CD4-positive, alpha-beta T cell treated with Interleukin-4 for 4 hours (primary cell): ENCODE measurements at regions not wholly inside any gene's neighbourhood (a gene's known extent, or its start where the extent isn't known, plus 50 kb on each side); places are given as distances from the start of the nearest gene placed in this dataset.
"Not testable (repeated sequence)": the region's sequence is repeated elsewhere in the genome, so short reads cannot be mapped to it uniquely, and the experiment has no call there.

Experiments
- DNase-seq: peaks from one replicate; pipeline ENCODE4 v3.0.0-alpha.2; 2020

- DNase-seq = no peak
Observed at GRCh38 chr2:191476901-191477300, 201.0 kb upstream of the NABP1 start.

- no peak for DNase-seq
Observed at GRCh38 chr2:191478799-191479679, 198.9 kb upstream of the NABP1 start.

DNA sequence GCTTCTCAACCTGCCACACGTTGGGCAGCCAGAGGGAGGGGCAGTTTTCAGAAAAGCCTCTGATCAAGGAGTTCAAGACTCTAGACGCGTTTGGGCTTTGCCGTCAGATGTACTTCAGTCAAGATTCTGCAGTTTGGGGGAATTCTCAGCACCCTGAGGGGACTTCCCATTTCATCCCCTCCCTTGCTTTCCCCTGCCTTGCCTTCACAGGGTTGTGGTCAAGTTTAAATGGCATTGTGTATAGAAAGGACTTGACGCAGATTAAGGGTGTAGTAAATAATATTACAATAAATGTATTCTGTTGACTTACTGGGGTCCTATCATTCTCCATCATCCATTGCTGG is 198.3 kb upstream of the NABP1 start:
- no peak for DNase-seq

GRCh38 chr2:191481305-191482070 is 196.4 kb upstream of the NABP1 start:
- DNase-seq = no peak

GRCh38 chr2:191483117-191483516 is 194.8 kb upstream of the NABP1 start:
- DNase-seq = no peak

- no peak for DNase-seq
Observed at GRCh38 chr2:191486584-191487320, 191.2 kb upstream of the NABP1 start.

DNA sequence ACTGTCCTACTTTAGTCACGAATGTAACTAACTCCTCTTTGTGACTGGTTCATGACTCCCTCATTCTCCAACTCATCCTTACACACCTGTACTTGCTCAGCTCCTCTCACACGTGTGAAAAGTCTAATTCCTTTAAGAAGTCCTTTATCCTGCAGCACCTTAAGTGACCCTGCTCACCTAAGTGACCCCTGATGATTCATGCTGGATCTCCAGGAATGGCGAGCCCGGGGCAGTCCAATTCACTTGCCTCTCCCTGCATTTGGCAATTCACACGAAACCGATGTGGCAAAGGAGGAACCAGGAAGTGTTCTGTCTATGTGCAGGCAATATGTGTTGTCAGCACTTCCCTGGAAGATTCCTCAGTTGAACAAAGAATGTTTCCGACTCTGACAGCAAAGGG is 189.8 kb upstream of the NABP1 start:
- DNase-seq = no peak

- no peak for DNase-seq
Observed at GRCh38 chr2:191489177-191489576, 188.8 kb upstream of the NABP1 start.

DNA sequence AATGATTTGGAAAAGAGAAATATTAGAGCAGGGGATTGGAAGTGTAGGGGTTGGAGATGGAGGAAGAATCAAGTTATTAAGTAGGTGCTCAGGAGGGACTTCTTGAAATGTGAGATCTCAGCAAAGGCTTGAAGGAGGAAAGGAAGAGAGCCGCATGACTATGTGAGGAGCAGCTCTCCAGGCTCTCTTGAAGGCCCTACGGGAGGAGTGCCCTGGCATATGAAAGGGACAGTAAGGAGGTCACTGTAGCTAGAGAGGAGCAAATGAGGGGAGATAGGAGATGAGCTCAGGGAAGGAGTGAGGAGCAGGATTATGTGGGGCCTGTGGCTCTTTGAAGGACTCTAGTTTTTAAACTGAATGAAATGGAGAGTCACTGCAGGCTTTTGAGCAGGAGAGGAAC is 181.1 kb upstream of the NABP1 start:
- DNase-seq = no peak

DNA sequence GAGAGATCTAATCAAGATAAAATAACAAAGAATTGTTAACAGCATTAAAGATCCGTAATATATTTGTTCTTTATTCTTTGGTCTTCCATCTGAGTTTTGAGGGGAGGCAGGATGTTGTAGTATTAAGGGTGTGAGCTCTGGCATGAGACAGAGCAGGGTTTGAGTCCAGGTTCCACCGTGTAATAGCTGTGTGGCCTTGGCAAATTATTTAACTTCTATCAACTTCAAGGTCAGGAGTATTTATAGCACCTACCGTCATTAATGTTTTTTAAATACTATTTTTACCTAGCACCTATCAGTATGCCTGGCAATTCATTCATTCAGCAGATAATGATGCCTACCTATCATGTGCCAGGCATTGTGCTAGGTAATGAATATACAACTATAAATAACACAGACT is 180.1 kb upstream of the NABP1 start:
- no peak for DNase-seq

DNA sequence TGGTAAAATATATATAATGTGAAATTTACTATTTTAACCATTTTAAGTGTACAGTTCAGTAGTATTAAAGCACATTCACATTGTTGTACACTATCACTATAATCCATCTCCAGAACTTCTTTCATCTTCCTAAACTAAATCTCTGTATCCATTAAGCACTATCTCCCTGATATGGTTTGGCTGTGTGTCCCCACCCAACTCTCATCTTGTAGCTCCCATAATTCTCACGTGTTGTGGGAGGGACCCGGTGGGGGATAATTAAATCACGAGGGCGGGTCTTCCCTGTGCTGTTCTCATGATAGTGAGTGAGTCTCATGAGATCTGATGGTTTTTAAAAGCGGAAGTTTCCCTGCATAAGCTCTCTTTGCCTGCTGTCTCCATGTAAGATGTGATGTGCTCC is 178.9 kb upstream of the NABP1 start:
- no peak for DNase-seq

- no peak for DNase-seq
Observed at GRCh38 chr2:191499874-191500565, 177.9 kb upstream of the NABP1 start.

DNA sequence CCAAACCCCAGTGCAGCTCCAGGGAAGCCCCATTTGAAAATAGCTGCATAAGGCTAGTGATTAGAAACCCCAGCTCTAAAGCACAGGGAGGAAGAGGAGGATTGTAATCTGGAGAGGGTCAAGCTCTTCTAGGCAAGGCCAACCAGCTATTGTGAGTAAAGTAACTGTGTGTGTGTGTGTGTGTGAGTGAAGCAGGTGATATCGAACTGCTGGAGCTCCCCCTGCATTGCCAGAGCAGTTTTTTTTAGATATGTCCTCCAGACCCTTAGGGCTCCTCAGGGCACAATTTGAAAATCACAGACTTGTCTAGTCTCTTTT is 177.4 kb upstream of the NABP1 start:
- no peak for DNase-seq

DNA sequence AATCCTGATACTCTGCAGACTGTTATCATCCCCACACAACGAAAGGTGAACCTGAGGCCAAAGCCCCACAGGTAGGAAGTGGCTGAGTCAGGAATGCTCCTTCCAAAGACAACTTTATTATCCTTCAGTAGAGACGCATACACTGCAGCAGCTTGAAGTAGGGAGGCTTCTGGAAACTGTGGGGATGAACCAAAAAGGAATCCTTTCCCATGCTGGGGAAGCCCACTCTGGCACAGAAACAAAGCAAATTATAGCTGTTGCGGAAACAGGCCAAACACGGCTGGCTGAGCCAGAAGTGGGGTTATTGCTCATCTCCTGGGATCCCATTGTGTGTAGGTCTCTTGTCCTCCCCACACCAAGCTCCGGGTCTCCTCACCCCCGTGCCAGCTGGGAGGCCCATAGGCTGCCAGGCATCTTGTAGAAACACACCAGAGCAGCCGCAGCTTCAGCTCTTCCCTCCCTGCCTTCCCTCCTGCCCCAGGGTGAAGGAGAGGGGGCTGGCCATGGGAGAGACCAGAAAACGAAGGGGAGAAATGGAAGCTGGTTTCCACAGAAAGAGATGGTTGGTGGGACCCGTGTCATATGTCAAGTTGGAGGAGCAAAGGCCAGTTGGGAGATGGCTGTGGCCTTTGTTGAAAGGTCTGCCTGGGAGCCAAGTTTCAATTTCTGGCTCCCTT is 176.9 kb upstream of the NABP1 start:
- DNase-seq = no peak

DNA sequence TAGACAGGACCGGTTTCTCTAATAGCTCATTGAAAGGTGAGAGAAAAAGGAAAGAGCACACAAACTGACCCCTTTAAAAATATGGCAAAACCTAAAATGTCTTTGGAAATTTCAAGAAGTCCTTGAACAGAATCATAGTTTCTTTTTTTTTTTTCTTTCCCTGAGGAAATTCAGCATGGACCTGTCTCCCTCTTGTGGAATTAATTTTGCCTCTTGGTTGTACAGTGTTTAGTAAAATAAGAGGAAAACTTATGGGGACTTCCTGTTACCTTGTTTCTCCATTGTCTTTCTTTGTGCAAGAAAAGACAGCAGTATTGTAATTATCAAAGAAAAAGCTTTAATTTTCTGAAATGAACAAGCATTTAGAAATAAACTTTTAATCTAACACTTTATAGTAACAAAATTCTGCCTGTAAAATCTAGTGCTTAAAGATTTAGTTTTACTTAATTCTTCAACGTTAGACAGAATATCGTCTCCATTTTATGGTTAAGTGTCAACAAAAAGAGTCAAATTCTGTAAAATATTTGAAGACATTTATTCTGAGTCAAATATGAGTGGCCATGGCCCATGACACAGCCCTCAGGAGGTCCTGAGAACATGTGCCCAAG is 176.3 kb upstream of the NABP1 start:
- DNase-seq = no peak

GRCh38 chr2:191506515-191506914 is 171.4 kb upstream of the NABP1 start:
- DNase-seq = no peak

GRCh38 chr2:191507252-191507853 is 170.6 kb upstream of the NABP1 start:
- DNase-seq = not testable (repeated sequence)

DNA sequence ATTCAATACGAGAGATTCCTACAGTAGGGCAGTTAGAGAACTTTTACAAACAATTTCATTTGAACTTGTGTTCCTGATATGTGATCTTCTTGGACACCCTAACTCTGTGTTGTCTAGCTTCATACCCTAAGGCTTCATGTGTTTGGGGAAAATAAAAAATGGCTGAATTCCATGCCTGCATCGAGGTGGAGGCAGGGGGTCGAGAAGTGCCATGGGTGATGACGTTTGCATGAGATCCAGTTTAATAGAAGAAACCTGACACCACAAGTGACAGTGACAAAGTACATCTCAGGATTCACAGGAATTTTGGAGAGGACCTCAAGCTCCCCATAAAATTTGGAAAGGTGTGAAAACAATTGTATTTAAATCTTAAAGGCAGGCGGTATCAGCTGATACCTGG is 169.2 kb upstream of the NABP1 start:
- DNase-seq = no peak

DNA sequence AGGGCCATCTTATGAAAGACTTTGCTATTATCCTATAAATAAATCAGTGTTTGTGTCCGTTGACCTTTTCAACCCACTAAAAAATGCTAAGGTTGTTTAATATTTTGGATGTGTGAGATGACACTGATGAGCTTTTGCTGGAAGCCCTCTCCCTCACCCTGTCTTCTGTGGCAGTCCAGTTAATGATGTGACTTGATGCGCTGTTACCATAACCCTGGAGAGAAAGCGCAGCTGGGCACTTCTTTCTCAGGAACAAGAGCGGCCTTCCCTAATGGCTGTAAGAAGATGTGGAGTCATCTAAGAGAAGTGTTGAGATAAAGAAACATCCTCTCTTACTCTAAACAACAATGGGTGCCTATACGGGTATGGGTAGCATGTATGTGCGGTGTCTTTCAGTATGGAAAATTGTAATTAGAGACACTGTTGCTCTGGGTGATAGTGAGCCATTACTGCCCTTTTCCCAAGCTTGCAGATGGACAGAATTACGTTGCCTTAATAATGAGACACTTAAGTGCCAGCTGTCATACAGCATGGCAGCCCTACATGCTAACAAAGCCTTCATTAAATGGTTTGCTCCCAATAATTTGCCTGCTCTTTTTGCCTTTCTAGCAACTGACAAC is 165.6 kb upstream of the NABP1 start:
- DNase-seq = no peak

DNA sequence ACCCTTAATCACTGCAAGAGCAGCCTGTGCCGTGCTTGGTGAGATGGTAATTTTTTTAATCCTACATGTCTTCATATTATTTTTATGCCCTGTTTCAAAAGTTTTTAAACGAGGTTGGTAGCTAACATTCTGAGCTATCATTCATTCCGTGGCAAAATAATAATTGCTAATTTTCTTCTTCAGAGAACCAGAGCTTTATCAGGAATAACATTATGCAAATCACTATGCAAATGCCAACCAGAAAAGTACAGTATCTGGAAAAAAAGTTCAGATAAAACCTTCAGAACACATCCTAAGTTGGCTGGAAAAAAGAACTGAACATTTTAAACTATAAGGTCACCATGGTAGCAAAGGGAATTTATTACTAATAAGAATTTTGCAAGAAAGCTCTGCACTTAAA is 165.1 kb upstream of the NABP1 start:
- no peak for DNase-seq

DNA sequence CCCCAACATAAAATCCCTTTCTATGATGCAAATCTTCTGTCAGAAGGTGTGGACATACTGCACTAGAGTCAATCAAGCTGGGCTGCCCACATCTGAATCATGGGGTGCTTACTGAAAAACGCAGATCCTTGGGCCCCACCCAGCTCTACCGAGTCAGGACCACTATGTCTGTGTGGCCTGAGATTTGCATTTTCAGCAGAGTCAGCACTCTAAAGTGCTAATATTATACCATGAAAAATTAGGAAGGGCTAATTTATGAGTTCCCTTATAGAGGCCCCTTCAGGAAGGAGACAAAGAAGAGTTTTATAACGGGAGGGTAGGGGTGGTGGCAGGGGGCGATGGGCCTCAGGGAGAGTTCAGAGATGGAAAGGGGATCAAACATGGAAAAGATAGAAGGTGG is 163.3 kb upstream of the NABP1 start:
- no peak for DNase-seq
